GM12865 (cell line): ENCODE measurements at regions not wholly inside any gene's neighbourhood (a gene's known extent, or its start where the extent isn't known, plus 50 kb on each side); places are given as distances from the start of the nearest gene placed in this dataset.

Source experiments
- DNase-seq: peaks from one replicate; pipeline ENCODE4 v3.0.0; 2010; ENCODE audit warnings: low read depth
- H3K4me3 ChIP-seq: 2 replicates; pipeline ENCODE4 v1.5.1; 2011; ENCODE audit warnings: mild to moderate bottlenecking, low read depth, low read length, control low read depth
- CTCF ChIP-seq: IDR thresholded peaks from 2 replicates; pipeline ENCODE4 v1.5.1; 2011; ENCODE audit warnings: low read length, control low read depth, low read depth, inconsistent platforms; ENCODE audit not compliant: insufficient read depth; ENCODE audit errors: missing control alignments

- no peak for DNase-seq
- TF ChIP-seq CTCF = no peak
- H3K4me3 ChIP-seq = no peak overlapping the region
These were observed 91.3 kb downstream of the EDNRB start for GRCh38 chr13:77827332-77827731.

DNA sequence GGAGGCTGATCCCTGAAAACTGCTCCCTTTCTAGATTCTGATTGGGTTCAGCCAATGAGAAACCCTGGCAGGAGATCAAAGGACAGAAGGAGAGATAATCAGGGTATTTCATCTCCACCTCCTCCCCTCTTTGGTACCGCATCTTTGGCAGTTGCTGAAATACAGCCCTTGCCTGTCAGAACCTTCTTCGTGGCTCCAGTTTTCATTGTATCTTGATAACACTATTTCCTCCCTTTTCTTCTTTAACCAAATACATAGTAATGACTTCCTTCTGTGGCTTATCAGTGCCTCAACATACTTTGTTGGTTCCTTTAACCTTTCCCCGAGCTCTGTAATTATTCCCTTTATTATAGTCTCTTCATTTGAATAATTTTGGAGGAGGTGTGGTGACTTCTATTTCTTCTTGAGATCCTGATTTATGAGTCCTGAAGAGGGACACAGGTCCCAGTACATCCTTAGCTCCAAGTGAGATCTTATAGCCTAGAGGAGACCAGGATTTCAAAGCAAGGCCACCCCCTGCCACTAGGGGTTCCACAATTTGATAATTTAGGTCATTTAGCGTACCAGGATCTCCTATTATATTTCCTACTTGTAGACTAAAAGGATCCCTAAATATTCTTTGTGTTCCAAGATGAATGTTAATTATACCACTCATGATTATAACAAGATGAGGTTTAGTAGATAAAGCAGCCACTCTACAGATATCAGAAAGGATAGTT, 98.0 kb downstream of the EDNRB start:
- H3K4me3 ChIP-seq = no peak overlapping the region
- DNase-seq = no peak
- TF ChIP-seq CTCF = peak; percentile 21

DNA sequence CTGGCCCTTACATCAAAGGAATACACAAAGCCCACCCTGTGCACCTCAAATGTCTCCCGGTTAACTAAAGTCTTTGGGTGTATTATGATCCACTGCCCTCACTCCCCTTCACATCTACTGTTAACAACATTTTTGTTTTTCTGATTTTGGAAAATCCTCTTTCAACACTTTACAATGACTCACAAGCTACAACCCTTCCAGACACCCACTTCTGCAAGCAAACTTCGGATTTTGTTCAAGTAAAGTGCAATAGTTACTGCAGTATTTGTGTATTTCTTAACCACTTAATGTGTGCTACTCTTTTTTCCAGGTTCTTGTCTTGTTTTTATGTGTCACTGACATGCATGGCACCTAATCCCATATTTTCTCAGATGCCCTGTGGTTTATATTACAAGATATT, 101.1 kb downstream of the EDNRB start:
- DNase-seq = no peak
- no peak for TF ChIP-seq CTCF
- H3K4me3 ChIP-seq = no peak overlapping the region

GRCh38 chr13:77815330-77815729, 103.3 kb downstream of the EDNRB start:
- TF ChIP-seq CTCF = no peak
- no peak overlapping the region for H3K4me3 ChIP-seq
- no peak for DNase-seq
